ENCODE measurements at regions not wholly inside any gene's neighbourhood (a gene's known extent, or its start where the extent isn't known, plus 50 kb on each side); places are given as distances from the start of the nearest gene placed in this dataset.

DNA sequence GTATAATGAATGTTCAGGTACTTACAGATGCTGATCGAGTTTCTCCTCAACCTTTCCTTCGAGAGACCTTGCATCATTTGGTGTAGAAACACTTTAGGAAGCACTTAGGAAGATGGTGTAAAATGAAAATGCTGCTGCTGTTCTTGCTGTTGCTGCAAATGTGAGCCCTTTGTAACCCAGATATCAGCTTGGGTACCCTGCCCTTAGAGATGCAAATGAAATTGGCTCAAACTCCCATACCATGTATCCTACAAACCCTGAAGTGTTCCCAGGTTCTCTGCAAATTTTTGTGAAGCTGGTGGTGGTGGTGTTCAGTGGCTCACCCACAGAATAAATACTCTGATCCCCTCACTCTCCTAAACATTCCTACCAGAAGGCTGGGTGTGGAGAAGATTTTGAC, 130.8 kb downstream of the SLC25A47 start:
- TF ChIP-seq, protein P1, sequence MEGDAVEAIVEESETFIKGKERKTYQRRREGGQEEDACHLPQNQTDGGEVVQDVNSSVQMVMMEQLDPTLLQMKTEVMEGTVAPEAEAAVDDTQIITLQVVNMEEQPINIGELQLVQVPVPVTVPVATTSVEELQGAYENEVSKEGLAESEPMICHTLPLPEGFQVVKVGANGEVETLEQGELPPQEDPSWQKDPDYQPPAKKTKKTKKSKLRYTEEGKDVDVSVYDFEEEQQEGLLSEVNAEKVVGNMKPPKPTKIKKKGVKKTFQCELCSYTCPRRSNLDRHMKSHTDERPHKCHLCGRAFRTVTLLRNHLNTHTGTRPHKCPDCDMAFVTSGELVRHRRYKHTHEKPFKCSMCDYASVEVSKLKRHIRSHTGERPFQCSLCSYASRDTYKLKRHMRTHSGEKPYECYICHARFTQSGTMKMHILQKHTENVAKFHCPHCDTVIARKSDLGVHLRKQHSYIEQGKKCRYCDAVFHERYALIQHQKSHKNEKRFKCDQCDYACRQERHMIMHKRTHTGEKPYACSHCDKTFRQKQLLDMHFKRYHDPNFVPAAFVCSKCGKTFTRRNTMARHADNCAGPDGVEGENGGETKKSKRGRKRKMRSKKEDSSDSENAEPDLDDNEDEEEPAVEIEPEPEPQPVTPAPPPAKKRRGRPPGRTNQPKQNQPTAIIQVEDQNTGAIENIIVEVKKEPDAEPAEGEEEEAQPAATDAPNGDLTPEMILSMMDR (IDR thresholded peaks at IDR 0.05; ENCODE audit: low read depth, low read length): no peak
- TF ChIP-seq EZH2phosphoT487 (IDR thresholded peaks at IDR 0.05; ENCODE audit: low read depth): no peak

Measured in OCI-LY3 (cell line).